NOMO-1 (cell line): ENCODE measurements at regions not wholly inside any gene's neighbourhood (a gene's known extent, or its start where the extent isn't known, plus 50 kb on each side); places are given as distances from the start of the nearest gene placed in this dataset.

Experiments used
- DNase-seq, 2 experiments: peaks; one replicate each; lab custom pipeline; 2025; ENCODE audit not compliant: unreplicated experiment in 2 of 2; lab: John Stamatoyannopoulos, UW

DNA sequence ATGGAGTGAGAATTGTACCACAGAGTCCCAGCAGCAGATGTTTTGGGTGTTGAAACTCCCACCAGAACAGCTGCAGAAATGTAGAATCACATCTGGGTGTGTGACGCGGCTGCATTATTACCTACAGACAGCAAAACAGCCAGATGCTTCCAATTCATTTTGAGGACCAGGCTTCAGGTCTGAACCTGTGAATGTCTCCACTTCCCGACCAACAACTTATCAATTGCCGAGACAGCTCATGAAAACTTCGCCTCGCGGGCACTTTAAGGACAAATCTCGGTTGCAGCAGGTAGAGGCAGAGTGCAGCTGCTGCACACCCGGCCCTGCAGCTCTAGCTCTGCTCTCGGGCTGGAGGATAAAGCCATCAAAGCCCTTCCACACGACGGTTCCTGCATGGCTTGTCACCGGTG, 202.0 kb downstream of the HRH4 start:
- DNase-seq: no peak

DNA sequence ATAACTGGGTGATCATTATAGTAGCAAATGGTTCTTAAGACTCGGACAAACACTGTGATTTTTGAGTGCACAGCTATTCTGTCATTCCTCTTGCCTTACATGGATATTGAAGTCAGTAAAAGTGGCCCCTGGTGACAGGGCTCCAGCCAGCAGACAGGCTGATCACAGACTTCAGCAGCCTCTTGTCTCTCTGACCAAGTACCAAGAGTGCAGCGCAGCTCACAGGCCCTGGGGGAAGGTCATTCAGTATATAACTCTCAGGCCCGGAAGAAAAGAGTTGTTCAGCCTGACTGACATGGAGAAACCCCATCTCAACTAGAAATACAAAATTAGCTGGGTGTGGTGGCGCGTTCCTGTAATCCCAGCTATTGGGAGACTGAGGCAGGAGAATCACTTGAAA, 202.6 kb downstream of the HRH4 start:
- no peak for DNase-seq

DNA sequence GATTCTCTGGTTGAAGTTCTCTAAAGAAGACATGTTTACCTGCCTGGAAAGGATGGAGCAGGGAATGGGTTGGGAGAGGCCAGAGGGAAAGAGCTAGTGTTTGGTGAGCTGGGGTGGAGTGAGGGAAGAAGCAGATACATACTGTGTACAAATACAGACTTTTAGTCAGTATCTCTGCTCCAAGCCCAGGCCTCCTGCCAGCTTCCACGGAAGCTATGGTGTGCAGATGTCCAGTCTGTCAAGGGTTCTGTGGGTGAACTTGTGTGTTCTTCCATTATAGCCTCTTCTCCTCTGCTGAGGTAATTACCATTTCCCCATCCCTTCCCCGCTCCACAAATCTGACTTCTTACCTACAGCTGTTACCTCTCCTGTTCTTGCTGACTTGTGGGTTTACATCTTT, 208.6 kb downstream of the HRH4 start:
- DNase-seq: no peak

DNA sequence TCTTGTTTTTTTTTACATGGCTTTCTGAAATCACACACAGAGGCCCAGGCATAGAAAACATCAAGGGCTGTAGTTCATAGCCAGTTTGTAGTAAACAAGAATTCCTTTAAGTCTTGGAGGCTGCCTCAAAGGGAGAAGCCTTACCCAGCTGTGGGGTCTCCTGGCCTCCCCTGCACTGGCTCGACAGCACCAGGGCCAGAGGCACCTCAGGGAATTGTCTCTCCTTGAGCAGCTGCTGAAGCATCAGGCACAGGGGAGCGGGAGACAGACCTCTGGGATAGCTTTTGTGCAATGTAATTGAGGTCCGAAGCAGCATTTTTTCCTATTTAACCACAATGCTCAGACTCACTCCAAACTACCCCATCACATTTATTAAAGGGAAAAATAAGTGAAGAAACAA, 209.1 kb downstream of the HRH4 start:
- no peak for DNase-seq

DNA sequence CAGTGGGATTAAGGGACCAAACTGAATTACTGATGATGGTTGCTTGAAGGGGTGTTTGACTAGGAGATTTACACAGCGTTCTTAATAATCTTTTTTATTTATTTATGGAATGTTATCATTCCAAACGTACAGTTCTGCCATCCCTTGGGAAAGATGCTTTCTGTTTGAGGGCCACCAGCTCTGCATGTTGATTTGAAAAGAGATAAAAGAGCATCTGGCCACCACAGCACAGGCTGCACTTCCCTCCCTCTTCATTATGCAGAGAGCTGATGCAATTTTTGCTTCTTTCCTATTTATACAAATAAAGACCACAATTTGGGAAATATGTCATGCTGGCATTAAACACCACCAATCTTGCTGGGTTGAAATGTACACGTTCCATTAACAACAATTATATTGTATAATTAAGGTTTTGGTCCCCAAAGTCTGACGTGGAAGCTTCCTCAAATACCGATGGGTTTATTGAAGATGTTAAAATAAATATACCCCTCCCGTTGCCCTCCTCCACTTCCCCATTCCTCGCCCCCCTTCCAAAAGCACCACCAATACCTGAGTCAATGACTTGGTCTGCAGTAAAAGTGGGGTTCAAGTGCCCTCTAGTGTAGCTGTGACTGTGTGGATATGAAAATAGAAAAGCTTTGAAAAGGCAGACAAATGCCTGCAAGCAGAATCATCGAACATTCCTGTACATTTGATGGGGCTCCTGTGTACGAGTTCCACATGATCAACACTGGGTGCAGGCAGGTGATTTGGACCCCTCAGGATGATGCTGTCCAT, 211.9 kb downstream of the HRH4 start:
- no peak for DNase-seq

DNA sequence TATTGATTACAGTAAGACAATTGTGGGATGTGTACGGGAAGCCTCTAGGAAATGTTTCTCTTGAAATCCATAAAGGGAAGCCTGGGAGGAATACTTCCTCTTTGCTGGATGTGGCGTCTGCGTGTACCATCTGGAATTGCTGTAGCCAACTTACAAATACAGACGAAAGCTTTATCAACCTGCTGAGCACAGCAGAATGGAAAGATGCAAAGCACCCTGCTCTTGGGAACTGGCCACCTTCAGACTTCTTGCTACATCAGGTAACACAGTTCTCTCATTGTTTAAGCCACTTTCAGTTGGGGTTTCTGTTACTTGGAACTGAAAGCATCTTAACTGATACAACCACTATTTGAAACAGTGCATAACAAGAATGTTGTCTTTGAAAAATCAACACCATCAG, 213.8 kb downstream of the HRH4 start:
- no peak for DNase-seq

DNA sequence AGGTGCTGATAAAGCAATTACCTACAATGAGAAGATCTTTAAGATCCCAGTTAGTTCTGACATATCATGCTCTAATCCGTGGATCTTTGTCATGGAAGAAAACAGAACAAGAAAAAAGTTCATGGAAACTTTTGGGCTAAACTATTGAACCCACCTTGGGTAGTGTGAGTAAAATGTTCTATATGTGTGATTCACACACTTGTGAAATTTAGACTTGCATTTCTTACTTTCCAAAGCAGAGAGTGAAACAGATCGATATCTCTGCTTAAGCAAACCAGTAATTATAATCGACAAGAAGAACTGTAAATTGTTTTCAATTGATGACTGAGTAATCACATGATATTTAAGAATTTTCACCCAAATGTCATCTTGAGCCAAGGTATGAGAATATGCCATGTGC, 214.2 kb downstream of the HRH4 start:
- DNase-seq: no peak

DNA sequence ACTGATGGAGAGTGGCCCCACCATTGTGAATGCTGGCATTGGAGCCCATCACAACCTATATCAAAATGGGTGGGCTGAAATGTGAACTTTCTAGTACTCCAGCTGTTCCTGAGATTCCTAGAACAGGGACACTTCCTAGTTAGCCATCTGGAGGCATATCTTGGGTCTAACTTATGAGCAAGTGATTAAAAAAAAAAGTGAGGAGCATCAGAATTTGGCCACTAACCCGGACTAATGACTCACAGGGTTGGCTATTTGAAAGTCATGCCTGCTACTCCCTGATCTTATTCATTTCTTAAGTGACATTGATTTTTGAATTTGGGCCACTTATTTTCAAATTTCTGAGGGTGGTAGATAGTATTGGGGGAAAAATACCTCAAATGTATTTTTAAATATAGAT, 216.6 kb downstream of the HRH4 start:
- no peak for DNase-seq

DNA sequence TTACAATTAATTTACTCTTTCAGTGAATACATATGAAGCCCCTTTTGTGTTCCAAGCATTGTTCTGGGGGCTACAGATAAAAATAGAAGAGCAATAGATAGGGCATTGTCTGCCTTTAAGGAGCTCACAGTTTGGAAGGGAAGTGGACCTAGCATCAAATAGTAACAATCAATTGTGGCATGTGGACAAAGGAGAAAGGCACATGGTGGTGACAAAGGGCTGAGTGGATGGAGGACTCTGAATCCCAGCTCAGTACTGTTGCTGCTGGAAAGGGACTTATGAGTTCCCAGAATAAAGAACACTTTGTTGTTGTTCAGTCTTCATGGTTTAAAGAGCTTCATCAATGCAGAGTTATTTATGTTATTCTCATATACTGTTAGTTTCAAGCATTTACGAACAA, 217.7 kb downstream of the HRH4 start:
- no peak for DNase-seq

DNA sequence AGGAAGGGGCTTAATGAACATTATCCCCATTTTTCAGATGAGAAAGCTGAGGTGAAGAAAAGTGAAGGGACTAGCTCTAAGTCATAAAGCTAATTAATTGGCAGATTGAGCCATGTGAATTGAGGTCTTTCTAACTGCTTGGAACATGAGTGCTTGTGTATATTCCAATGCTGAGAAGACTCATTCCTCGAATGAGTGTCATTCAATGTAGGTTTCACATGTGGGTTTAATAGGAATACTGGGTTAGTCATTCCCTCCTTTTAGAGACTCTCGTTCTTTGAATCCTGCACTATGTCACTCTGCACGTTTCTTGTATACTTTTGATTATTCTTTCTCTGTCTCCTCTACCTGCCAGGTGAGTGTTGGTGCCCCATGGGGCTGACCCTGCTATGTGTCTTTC, 218.2 kb downstream of the HRH4 start:
- no peak for DNase-seq

DNA sequence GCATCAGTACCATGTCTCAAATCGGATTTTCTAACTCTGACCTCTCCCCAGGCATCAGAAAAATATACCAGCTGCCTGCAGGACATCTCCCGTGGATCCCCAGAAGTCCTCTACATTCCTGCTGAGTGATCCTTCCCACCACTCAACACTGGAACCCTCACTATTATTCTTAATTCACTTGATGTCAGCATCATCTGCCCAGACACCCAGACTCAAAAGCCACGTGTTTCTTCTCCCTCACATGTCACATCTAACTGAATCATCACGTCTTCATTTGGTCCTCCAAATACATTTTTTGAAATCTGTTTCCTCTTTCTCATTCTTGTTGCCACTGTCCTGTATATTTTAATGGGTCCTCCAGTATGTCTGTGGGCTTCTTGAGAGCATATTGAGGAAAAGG, 218.6 kb downstream of the HRH4 start:
- DNase-seq: no peak

DNA sequence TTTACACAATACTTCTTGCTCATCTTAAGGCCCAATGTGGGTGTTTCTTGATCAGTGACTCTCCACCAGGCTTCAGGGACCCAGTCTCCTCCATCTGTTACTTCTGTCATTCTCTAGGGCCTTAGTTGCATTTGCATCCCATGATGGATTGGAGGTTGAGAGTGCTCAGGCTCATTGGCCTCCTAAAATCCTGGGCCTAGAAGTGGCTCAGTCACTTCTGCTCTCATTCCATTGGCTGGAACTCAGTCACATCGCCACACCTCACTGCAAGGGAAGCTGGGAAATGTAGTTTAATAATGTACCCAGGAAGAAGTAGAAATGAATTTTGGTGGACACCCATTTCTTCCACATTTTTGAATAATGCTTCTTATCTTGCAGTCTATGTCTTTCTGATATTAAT, 223.5 kb downstream of the HRH4 start:
- no peak for DNase-seq

DNA sequence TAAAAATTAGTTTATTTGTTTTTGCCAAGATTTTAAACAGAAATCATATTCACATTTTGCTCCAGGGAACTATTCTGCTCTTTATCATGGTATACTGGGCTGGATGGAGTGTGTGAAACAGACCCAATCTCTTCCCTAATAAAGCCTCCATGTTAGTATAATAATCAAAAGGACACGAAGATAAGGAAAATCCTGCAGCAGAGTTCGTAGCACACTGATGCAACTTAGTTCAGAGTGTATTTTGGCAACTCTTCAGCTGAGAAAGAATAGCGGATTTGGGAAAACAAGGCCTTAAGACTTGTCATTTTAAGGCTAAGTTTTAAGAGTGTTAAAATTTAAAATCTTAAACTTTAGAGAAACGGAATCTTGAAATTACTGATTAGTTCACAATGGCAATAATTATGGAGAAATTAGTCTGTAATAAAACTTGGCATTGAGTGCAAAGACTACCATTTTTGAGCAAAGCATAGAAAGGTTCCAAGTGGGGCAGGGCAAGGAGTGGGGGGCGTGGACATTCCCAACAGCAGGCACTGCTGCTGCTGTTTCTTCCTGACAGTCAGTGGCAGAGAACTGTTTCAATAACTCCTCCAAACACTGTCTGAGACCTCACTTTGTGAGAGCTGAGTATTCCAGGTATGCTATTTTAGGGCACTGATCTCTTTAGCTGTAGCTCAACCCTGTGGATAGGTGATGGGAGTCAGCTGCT, 225.0 kb downstream of the HRH4 start:
- DNase-seq: no peak

DNA sequence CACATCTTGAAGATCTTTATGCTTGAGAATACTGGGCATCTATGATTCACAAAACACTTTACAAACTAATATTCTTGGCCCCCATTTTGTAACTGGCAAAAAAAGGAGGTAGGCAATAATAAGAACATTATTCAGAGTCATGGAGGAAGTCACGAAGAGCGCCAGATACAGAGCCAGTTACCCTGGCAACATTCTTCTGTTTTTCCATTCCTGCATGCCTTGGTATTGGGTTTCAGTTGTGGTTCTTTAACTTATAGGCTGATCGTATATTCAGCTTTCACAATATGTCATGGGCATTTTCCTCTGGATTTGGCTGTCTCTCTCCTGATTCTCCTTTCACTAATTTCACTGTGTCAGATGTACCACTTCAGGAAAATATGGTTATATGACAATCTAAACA, 234.7 kb downstream of the HRH4 start:
- DNase-seq: no peak

DNA sequence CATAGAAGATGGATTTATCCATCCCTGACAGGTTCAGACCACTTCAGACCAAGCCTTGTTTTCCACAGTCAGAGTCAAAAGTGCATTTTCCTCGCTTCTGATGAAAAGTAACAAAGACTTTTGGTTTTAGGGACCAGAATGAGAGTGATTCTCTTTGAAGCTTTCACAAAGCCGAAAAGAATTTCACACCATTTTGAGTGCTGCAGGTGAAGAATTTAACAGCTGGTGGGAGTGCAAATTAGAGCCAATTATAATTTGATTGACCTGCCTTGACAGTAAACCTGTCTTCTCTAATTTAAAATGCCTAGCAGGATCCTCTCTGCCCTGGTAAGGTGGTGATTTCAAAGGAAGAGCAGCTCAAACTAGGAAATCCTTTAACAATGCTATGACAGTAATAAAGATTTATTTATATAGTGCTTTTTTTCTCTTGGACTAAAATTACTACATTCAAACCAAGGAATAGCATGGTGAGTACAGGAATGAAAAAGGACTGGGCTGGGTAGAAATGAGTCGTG, 241.6 kb downstream of the HRH4 start:
- DNase-seq: no peak

DNA sequence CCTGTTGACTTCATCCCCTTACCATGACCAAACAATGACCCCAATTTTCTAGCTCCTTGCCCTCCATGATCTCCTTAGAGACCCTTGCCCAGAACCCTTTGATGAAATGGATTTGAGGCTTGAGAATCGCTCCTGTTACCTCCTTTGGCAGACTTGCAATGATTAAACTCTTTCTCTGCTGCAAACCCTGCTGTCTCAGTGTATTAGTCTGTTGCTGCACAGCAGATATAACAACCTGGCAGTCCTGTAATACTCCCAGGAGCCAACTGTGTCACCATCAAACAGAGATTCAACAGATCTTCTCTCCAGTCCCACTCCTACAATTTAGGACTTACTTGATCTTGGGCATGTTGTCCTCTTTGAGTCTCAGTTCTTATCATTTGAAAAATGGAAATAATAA, 242.9 kb downstream of the HRH4 start:
- no peak for DNase-seq

DNA sequence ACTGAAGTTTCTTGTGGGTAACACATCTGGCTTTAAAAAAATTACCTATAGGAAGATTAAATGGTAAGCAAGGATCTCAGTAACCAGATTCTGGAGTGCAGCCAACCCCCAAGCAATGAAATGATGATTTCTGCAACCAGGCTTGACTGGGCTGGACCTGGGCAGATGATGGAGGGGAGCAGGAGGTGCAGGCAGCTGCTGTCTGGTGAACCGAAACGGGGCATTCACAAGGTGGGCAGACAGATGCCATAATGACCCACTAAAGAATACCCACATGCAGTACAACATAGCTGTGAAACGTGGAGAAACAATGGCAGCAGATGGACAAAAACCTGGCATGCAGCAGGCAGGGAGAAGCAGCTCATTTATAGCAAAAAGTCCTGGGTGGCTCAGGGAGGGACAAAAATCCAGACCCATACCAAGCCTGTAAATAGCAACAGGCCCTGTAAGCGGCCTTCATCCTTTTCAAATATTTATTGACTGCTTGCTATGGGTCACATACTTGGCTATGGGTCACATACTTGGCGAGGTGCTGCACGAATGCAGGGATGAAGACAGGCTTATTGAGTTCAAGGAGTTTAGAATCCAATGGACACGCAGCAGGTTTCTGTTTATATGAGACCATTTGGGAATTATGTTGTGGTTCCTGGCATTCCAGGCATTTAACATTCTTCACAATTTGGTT, 244.7 kb downstream of the HRH4 start:
- DNase-seq: no peak

DNA sequence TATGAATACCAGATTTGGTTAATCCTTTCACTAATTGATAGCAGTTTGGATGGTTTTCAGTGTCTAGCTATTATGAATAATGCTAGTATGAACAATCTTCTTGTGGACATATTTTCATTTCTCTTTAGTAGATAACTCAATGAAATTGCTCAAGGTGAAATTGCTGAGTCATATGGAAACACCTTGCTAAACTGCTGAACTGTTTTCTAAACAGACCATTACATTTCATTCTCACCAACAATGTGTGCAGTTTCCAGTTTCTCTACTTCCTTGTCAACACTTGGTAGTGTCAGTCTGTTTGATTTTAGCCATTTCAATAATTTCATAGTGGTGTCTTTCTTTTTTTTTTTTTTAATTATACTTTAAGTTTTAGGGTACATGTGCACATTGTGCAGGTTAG, 250.0 kb downstream of the HRH4 start:
- DNase-seq: no peak

DNA sequence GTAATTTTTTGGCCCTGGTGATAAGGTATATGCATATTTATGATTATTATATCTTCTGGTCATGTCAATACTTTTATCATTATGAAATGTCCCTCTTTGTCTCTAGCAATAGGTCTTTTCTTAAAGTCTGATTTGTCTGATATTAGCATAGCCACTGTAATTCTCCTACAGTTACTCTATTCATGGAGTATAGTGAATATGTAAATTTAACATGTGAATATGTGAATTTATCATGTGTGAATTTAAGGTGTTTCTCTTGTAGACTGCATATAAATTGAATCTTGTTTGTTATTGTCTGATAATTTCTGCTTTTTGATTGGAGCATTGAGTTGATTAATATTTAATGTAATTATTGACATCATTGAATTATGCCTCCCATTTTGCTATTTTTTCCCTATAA, 259.4 kb downstream of the HRH4 start:
- DNase-seq: no peak

DNA sequence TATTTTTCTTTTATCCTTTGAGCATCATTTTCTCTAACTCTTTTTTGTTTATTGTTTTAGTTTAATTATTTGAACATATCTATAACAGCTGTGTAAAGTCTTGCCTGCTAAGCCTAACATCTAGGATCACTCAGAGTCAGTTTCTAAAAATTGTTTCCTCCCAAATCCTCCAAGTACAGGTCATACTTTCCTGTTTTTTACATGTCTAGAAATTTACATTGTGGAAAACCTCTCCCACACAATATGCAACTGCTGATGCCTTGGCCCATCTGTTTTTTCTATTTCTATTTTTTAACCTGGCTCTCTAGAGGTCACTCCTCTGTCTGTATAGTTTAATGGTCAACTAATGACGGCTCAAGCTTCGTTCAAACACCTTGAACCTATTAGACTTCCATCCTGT, 261.0 kb downstream of the HRH4 start:
- no peak for DNase-seq

DNA sequence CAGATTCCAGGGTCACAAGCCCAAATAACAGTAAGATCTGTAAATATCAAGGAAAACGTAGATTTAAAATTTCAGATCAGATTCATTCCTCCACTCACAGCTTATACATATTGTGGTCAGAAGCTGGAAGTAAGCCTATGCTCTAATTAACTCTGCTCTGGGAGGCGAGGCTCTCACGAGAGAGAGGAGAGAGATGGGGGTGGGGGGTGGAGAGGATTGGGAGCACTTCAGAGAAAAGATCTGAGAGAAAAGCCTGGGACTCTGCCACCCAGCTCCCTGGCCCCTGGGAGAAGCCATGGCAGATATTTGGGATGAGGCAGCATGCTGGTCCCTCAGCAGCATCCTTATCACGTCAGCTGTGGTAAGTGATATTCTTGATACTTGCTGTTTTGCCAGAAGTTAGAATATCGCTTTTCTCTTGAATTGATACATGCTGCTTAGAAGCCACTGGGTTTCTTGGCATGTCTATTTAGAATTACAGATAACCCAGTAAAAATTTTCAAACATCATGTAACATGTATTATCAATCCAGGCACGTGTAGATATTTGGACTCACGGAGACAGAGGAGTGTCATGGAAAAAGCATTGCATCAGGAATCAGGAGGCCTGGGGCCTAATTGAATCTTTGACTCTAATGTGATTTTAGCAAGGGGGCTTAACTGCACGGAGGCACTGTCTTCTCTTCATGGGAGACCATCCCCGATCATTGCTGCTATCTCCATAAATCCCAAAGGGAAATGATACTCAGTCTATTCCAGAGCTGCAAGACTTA, 265.4 kb downstream of the HRH4 start:
- no peak for DNase-seq
